ENCODE measurements at regions not wholly inside any gene's neighbourhood (a gene's known extent, or its start where the extent isn't known, plus 50 kb on each side); places are given as distances from the start of the nearest gene placed in this dataset.

GRCh38 chr4:65050786-65051185 is 619.5 kb downstream of the EPHA5 start (continued):
- TF ChIP-seq TRAFD1 (CRISPR knock-in tag; IDR thresholded peaks at IDR 0.05; ENCODE audit: borderline replicate concordance) (no peak), SMYD3 (CRISPR knock-in tag; IDR thresholded peaks at IDR 0.05) (no peak), POLR2G (IDR thresholded peaks at IDR 0.05; ENCODE audit: low read depth, low read length) (no peak), KLF12 (CRISPR knock-in tag; IDR thresholded peaks at IDR 0.05; ENCODE audit: borderline replicate concordance) (no peak), MLX (CRISPR knock-in tag; IDR thresholded peaks at IDR 0.05) (no peak), ZNF230 (CRISPR knock-in tag; IDR thresholded peaks at IDR 0.05) (no peak)

GRCh38 chr4:65046192-65047133 is 623.8 kb downstream of the EPHA5 start:
- no peak overlapping the region for H3K4me3 ChIP-seq (replicated peaks in 1 of 3; ENCODE audit: insufficient read depth in 1 of 3, low read depth in 2 of 3, low read length in 3 of 3)
- CTCF ChIA-PET (ENCODE audit: low intra/inter-chr PET ratio, low total read pairs): no interaction called here
- intact Hi-C loops (cut with micrococcal nuclease; ENCODE audit: unreplicated experiment) (no loop called here), in situ Hi-C loops (cut with HindIII; ENCODE audit: extremely low pct_ligation_motif_present, low pct_unique_long_range_greater_than_20kb) (no loop called here)
- H2AFZ ChIP-seq (ENCODE audit: low read length): no peak overlapping the region
- WGBS (ENCODE audit: low lambda C conversion rate): 44% methylated on average over 4 of the region's 4 CpGs
- no peaks in the 10 kb centered on the region for H3K79me2 ChIP-seq (ENCODE audit: insufficient read depth, low read length)
- no TSS peak for BruUV-seq (replicated peaks)
- H3K9me3 ChIP-seq (ENCODE audit: low read length): no peaks in the 10 kb centered on the region
- H4K20me1 ChIP-seq (ENCODE audit: insufficient read depth, low read length): no peaks in the 10 kb centered on the region
- no peaks in the 10 kb centered on the region for H3K4me1 ChIP-seq (ENCODE audit: insufficient read depth, low read length)
- H3K4me2 ChIP-seq (ENCODE audit: low read depth, low read length): no peak overlapping the region
- no peak overlapping the region for H3K27ac ChIP-seq (ENCODE audit: extremely low read length, insufficient read depth, low read length)
- no peak overlapping the region for H3K9ac ChIP-seq (ENCODE audit: insufficient read depth, low read depth, low read length)
- H3K27me3 ChIP-seq (ENCODE audit: control insufficient read depth in 1 of 2, insufficient read depth in 2 of 2, low read length in 2 of 2): no peaks in the 10 kb centered on the region; a peak in 1 of 5 replicates
- H3K36me3 ChIP-seq (replicated peaks in 1 of 2; ENCODE audit: control insufficient read depth in 1 of 2, insufficient read depth in 2 of 2, low read length in 2 of 2): no peaks in the 10 kb centered on the region
- FAIRE-seq: no peak
- no peak for ATAC-seq
- POLR2A ChIA-PET: no interaction called here
- no peak for DNase-seq (ENCODE audit: low spot score)
- TF ChIP-seq HOXD1 (CRISPR knock-in tag; IDR thresholded peaks at IDR 0.05): no peak
- TF ChIP-seq ZNF460 (CRISPR knock-in tag; IDR thresholded peaks at IDR 0.05; ENCODE audit: borderline replicate concordance): no peak
- no peak for TF ChIP-seq PLRG1 (conservative IDR thresholded peaks at IDR 0.05)
- TF ChIP-seq PHF8 (CRISPR knock-in tag; IDR thresholded peaks at IDR 0.05): no peak
- TF ChIP-seq ZSCAN29 (CRISPR knock-in tag; conservative IDR thresholded peaks at IDR 0.05): no peak
- TF ChIP-seq YEATS4 (CRISPR knock-in tag; IDR thresholded peaks at IDR 0.05; ENCODE audit: borderline replicate concordance): no peak
- no peak for TF ChIP-seq ZNF576 (CRISPR knock-in tag; IDR thresholded peaks at IDR 0.05)
- no peak for TF ChIP-seq ZNF256 (CRISPR knock-in tag; conservative IDR thresholded peaks at IDR 0.05)
- no peak for TF ChIP-seq ZNF644 (CRISPR knock-in tag; IDR thresholded peaks at IDR 0.05; ENCODE audit: low read depth)
- TF ChIP-seq ZGPAT (CRISPR knock-in tag; IDR thresholded peaks at IDR 0.05): no peak
- no peak for TF ChIP-seq RAD51 (IDR thresholded peaks at IDR 0.05; ENCODE audit: borderline replicate concordance)
- no peak for TF ChIP-seq SMARCE1 (IDR thresholded peaks at IDR 0.05; ENCODE audit: borderline replicate concordance)
- TF ChIP-seq ZNF577 (CRISPR knock-in tag; IDR thresholded peaks at IDR 0.05; ENCODE audit: borderline replicate concordance, low read depth): no peak
- no peak for TF ChIP-seq ZNF235 (CRISPR knock-in tag; IDR thresholded peaks at IDR 0.05; ENCODE audit: borderline replicate concordance)
- TF ChIP-seq FOXC1 (CRISPR knock-in tag; IDR thresholded peaks at IDR 0.05; ENCODE audit: borderline replicate concordance): no peak

Measured in HepG2 (cell line).